Skeletal muscle tissue (tissue), 3 donors: ENCODE measurements at regions not wholly inside any gene's neighbourhood (a gene's known extent, or its start where the extent isn't known, plus 50 kb on each side); places are given as distances from the start of the nearest gene placed in this dataset.

ENCODE experiments used
- H3K27ac ChIP-seq: one replicate; pipeline ENCODE4 v1.7.0; 2013; ENCODE audit warnings: mild to moderate bottlenecking, low read depth, low read length, inconsistent platforms
- H3K27me3 ChIP-seq, 3 donors: one replicate each; pipeline ENCODE4 v1.7.0; 2013; ENCODE audit warnings: low read length in 3 of 3; ENCODE audit not compliant: control insufficient read depth in 3 of 3, insufficient read depth in 3 of 3
- H3K36me3 ChIP-seq, 3 donors: one replicate each; pipeline ENCODE4 v1.7.0; 2013; ENCODE audit warnings: low read length in 3 of 3; ENCODE audit not compliant: control insufficient read depth in 3 of 3, insufficient read depth in 3 of 3
- H3K4me1 ChIP-seq, 3 donors: one replicate each; pipeline ENCODE4 v1.7.0; 2013; ENCODE audit warnings: low read length in 3 of 3, mild to moderate bottlenecking in 3 of 3; ENCODE audit not compliant: control insufficient read depth in 3 of 3, insufficient read depth in 3 of 3
- H3K4me3 ChIP-seq, 3 donors: one replicate each; pipeline ENCODE4 v1.7.0; 2013; ENCODE audit warnings: low read length in 3 of 3
- H3K9ac ChIP-seq, 3 donors: one replicate each; pipeline ENCODE4 v1.7.0; 2013; ENCODE audit warnings: low read length in 3 of 3, mild to moderate bottlenecking in 3 of 3, moderate library complexity in 2 of 3, low read depth in 1 of 3
- H3K9me3 ChIP-seq, 3 donors: one replicate each; pipeline ENCODE4 v1.7.0; 2013; ENCODE audit warnings: low read length in 3 of 3; ENCODE audit not compliant: control insufficient read depth in 3 of 3
- donor health status: Osteomylitis.

DNA sequence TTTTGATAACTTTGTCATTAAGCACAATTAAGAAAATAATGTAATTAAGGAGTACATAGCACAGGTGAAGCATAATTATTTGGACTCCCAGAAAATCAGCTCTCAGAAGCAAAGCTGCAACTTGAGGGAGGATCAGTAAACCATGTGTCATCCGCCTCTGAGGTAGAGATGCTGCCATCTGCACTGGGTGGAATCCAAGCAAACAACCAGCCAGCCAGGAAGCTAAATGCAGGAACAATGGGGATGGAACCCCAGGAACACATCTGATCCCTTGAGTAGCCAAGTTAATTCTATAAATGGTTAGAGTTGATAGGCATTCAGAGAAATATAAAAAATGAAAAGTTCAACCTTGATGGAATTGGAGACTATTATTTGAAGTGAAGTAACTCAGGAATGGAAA is 520.2 kb downstream of the RFC3 start:
- Histone ChIP-seq H3K27me3 (no peaks in the 10 kb centered on the region), H3K4me3 (no peak overlapping the region), H3K27ac (no peak overlapping the region), H3K9me3 (no peaks in the 10 kb centered on the region), H3K9ac (no peak overlapping the region), H3K4me1 (no peaks in the 10 kb centered on the region), H3K36me3 (no peaks in the 10 kb centered on the region)

DNA sequence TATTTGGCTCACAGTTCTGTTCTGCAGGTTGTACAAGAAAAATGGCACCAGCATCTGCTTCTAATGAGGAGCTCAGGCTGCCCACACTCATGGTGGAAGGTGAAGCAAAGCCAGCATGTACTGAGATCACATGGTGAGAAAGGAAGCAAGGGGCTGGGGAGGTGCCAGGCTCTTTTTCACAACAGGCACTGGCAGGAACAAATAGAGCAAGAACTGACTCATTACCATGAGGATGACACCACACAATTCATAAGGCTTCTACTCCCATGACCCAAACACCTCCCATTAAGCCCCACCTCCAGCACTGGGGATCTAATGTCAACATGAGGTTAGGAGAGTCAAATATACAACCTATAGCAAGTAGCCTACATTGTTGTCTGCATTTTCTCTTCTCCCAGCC is 522.6 kb downstream of the RFC3 start:
- H3K9me3 ChIP-seq = no peaks in the 10 kb centered on the region
- no peaks in the 10 kb centered on the region for H3K27me3 ChIP-seq
- H3K27ac ChIP-seq = no peak overlapping the region
- no peak overlapping the region for H3K9ac ChIP-seq
- H3K4me3 ChIP-seq = no peak overlapping the region
- no peaks in the 10 kb centered on the region for H3K4me1 ChIP-seq
- no peaks in the 10 kb centered on the region for H3K36me3 ChIP-seq

DNA sequence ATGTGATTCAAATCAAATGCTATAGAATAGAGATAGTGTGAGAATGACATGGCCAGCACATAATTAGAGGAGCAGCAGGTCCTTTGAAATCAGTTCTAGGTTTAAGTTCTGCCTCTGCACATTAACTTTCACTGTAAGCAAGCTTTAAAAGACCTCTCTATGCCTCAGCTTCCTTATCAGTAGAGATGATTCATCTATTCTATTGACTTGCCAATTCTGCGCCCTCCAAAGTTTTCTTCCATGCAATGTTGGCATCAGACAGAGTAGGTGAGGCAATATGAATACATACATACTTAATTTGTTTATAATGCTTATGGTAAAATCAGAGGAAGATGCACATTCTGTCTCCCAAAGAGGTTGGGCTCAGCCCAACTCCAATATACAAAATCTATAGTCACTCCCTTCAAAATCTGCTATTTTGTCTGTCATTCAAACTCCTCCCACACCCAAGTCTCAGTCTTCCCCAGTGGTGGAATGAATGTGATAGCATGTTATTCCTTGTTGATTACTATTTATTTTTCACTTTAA is 525.5 kb downstream of the RFC3 start:
- Histone ChIP-seq H3K27ac (no peak overlapping the region), H3K4me1 (no peaks in the 10 kb centered on the region), H3K9ac (no peak overlapping the region), H3K36me3 (no peaks in the 10 kb centered on the region), H3K27me3 (no peaks in the 10 kb centered on the region), H3K9me3 (no peaks in the 10 kb centered on the region), H3K4me3 (no peak overlapping the region)

DNA sequence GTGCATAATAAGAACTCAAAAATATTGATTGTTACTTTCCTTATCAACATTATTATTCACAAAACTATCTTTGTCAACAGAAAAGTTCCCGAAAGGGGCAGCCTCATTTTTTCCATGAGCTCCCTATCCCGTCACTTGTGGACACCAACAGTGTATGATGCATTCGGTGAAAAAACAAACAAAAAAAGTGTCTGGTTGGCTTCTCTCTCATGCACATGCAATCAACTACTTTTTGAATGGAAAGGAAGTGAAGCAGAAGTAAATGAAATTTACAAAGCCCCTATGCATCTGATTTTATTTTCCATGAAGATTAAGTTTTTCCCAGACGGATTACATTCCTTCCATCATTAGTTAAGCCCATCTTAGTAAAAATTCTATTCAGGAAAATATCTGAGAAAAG is 526.9 kb downstream of the RFC3 start:
- H3K27me3 ChIP-seq = no peaks in the 10 kb centered on the region
- H3K4me1 ChIP-seq = no peaks in the 10 kb centered on the region
- no peak overlapping the region for H3K9ac ChIP-seq
- no peak overlapping the region for H3K4me3 ChIP-seq
- no peaks in the 10 kb centered on the region for H3K36me3 ChIP-seq
- H3K9me3 ChIP-seq = no peaks in the 10 kb centered on the region
- no peak overlapping the region for H3K27ac ChIP-seq

DNA sequence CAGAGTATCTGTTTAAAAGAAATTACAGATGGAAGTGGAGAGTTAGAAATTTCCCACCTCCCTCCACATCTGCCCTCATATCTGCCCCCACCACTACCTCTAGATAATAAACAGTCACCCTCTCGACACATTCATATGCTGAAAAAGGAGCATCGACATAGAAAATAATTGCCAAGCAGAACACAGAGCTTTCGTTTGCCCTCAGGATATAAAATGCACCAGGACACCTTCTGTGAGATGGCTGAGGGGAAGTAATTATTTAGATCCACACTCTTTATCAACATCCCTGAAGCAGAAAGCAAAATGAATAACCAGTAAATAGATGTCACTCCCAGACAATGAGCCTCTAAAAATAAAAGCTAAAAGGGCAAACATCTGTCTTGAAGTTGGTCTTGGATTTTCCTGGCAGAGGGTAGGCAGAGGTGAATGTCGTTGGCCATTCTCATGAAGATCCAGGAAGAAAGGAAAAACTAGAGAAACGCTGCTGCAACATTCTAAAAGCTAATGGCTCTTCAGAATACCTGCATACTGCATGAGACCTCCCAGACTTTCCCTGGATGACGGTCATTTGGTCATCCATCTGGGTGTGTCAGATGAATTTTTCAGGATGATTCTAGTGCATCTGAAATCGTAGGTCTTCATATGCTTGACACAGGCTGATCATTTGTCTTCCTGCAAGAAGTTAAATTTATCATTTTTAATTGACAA is 527.5 kb downstream of the RFC3 start:
- Histone ChIP-seq H3K9me3 (no peaks in the 10 kb centered on the region), H3K9ac (no peak overlapping the region), H3K4me1 (no peaks in the 10 kb centered on the region), H3K36me3 (no peaks in the 10 kb centered on the region), H3K27ac (no peak overlapping the region), H3K27me3 (no peaks in the 10 kb centered on the region), H3K4me3 (no peak overlapping the region)

DNA sequence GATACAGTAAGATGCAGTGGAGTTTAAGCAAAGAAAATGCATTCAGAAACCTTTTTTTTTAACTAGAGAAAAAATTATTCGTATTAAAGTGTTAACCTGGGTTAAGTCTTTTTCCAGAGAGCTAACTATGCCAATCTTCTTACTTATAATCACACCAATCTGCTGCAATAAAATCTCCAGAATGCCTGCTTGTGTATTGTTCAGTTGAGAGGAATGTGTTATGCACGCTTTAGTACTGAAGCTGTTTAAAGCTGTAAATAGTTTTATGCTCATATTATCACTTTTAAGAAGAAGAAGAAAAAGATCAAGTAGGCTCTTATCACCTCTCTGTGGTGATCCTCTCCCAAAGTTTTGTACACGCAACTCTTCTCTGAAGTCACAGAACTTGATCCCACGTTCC is 528.7 kb downstream of the RFC3 start:
- no peaks in the 10 kb centered on the region for H3K9me3 ChIP-seq
- H3K27me3 ChIP-seq = no peaks in the 10 kb centered on the region
- H3K36me3 ChIP-seq = no peaks in the 10 kb centered on the region
- H3K27ac ChIP-seq = no peak overlapping the region
- no peak overlapping the region for H3K9ac ChIP-seq
- no peaks in the 10 kb centered on the region for H3K4me1 ChIP-seq
- H3K4me3 ChIP-seq = no peak overlapping the region

DNA sequence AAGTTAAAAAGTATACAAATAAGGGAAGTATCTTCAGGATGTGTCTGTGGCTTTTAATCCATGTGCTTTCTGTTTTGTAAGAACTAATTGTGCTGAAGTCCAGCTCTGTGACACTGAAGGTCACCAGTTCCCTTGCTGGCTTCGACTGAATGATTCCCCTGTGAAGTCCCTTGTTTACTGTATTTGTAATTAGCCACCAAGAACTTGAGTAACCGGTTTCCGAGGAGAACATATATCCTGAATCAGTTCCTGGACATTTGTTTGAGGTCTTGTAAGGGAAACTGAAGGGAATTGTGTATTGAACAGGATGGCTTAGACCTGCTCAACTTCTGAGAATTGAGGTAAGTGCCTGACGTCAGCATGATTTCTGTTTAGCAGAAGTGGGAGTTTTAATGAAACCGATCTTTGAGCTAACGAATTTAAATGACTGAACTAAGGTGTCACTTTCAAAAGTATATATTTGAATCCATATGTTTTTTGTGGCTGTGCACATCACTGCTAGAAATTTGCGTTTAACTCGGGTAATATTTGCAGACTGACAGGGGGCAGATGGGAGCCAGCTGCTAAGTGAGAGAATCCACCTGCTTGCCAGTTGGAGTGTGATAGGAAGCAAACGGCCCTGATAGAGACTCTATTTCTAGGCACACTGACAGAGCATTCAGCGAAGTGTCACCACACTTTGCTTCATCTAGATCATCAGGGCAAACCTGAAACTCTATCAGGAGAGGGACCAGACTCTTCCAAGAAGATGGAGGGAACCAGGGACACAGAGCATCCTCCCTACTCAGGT is 530.0 kb downstream of the RFC3 start:
- Histone ChIP-seq H3K4me3 (no peak overlapping the region), H3K27me3 (no peaks in the 10 kb centered on the region), H3K27ac (no peak overlapping the region), H3K9me3 (no peaks in the 10 kb centered on the region), H3K36me3 (no peaks in the 10 kb centered on the region), H3K9ac (no peak overlapping the region), H3K4me1 (no peaks in the 10 kb centered on the region)

DNA sequence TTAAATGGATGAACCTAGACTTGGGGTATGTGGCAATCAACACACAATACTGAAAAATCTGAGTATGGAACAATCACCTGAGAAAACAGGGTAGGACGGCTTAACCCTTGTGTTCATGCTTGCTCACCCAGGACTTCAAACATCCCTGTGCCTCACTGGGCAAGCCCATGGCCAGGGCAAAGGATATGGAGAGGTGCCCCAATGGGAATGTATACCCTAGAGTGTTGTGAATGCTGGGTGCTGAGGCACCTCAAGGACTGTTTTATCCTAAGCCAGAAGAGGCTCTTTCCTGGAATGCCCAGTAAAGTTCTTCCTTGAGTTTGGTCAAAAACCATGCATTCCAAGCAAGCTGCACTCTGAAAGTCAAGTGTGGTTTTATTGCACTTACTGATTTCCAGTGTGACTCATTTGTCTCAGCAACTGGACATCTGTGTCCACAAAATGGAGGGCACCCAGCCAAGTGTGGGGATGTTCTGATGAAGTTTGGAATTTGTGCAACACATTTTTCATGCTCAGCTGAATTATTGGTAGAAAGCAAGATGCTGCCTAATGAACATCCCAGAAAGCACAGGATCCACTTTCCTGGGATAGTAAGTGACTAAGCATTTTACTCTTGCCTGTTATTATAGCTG is 531.3 kb downstream of the RFC3 start:
- no peaks in the 10 kb centered on the region for H3K36me3 ChIP-seq
- no peak overlapping the region for H3K9ac ChIP-seq
- H3K27ac ChIP-seq = no peak overlapping the region

DNA sequence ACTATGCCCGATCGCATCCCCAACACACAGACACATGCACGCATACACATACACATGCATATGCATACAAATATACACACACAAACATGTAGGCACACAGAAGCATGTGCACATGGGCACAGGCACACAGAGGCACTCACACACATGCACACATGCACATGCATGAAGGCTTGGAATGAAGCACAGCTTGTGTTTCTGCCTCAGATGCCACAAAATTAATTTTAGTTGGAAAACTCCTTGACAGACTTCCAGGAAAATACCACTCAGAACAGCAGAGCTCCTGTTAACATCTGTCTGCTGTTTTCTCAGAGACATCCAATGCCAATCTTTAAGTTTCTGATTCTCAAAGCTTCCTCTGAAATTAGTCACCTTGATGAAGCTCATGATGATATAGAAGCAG is 532.7 kb downstream of the RFC3 start:
- Histone ChIP-seq H3K27ac (no peak overlapping the region), H3K4me3 (no peak overlapping the region), H3K9ac (no peak overlapping the region), H3K9me3 (no peaks in the 10 kb centered on the region), H3K4me1 (no peaks in the 10 kb centered on the region), H3K36me3 (no peaks in the 10 kb centered on the region), H3K27me3 (no peaks in the 10 kb centered on the region)

More for the DNA sequence above, 531.3 kb downstream of the RFC3 start:
- no peaks in the 10 kb centered on the region for H3K27me3 ChIP-seq
- no peaks in the 10 kb centered on the region for H3K9me3 ChIP-seq
- H3K4me3 ChIP-seq = no peak overlapping the region
- no peaks in the 10 kb centered on the region for H3K4me1 ChIP-seq

DNA sequence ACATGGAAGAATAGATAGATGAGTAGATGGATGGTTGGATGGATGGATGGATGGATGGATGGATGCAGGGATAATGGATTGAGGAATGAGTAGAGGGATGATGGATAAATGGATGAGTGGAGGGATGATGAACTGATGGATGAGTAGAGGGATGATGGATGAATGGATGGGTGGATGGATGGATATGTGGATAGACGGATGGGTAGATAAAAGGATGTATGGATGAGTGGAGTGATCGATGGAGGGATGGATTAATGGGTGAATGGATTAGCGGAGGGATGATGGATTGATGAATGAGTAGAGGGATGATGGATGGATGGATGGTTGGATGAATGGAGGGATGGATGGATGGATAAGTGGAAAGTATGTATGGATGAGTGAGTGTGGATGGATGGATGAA is 533.2 kb downstream of the RFC3 start:
- H3K9me3 ChIP-seq = no peaks in the 10 kb centered on the region

More for the DNA sequence above, 533.2 kb downstream of the RFC3 start:
- Histone ChIP-seq H3K36me3 (no peaks in the 10 kb centered on the region), H3K4me3 (no peak overlapping the region), H3K27me3 (no peaks in the 10 kb centered on the region), H3K27ac (no peak overlapping the region), H3K9ac (no peak overlapping the region), H3K4me1 (no peaks in the 10 kb centered on the region)
